HL-60 (cell line): ENCODE measurements at regions not wholly inside any gene's neighbourhood (a gene's known extent, or its start where the extent isn't known, plus 50 kb on each side); places are given as distances from the start of the nearest gene placed in this dataset.

Source experiments
- POLR2AphosphoS5 ChIP-seq: IDR thresholded peaks from 2 replicates; pipeline ENCODE4 v1.6.1; 2012; ENCODE audit warnings: low read depth
- TF ChIP-seq, protein P1 (sequence below): IDR thresholded peaks from one replicate; pipeline ENCODE4 v1.5.1; 2011; ENCODE audit warnings: low read length, control low read depth, inconsistent platforms; ENCODE audit not compliant: insufficient read depth

- TF ChIP-seq, protein P1, sequence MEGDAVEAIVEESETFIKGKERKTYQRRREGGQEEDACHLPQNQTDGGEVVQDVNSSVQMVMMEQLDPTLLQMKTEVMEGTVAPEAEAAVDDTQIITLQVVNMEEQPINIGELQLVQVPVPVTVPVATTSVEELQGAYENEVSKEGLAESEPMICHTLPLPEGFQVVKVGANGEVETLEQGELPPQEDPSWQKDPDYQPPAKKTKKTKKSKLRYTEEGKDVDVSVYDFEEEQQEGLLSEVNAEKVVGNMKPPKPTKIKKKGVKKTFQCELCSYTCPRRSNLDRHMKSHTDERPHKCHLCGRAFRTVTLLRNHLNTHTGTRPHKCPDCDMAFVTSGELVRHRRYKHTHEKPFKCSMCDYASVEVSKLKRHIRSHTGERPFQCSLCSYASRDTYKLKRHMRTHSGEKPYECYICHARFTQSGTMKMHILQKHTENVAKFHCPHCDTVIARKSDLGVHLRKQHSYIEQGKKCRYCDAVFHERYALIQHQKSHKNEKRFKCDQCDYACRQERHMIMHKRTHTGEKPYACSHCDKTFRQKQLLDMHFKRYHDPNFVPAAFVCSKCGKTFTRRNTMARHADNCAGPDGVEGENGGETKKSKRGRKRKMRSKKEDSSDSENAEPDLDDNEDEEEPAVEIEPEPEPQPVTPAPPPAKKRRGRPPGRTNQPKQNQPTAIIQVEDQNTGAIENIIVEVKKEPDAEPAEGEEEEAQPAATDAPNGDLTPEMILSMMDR, result no peak
- no peak for TF ChIP-seq POLR2AphosphoS5
These were observed 57.2 kb downstream of the FRMPD3 start for GRCh38 chrX:107506596-107507031.
